ENCODE measurements at regions not wholly inside any gene's neighbourhood (a gene's known extent, or its start where the extent isn't known, plus 50 kb on each side); places are given as distances from the start of the nearest gene placed in this dataset.

DNA sequence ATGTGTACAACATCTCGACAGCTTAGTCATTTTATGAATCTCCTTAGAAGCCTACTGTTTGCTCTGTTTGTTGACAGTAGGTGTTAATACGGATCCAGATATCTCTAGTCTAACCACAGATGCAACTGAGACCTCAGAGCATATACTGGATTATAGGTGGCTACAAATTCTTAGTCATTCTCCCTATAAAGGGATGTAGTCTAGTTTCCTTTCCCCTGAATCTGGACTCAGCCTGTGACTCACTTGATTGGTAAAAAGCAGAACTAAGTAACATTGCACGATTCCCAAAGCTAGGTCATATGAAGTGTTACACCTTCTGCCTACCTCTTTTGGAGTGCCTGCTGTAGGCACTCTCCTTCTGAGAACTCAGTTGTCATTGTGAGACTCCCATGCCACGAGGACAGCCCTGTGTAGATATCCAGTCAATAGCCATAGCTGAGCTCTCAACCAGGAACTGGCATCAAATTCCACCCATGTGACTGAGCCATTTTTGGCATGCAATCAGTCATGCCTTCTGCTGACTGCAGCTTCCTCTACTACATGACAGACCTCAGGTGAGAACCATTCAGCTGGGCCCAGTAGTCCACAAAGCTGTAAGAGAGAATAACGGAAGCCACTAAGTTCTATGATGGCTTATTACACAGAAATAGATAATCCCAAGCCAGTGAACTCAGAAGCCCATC, 135.9 kb upstream of the CHRM3 start:
- no peaks in the 10 kb centered on the region for H3K27me3 ChIP-seq (ENCODE audit: control insufficient read depth, insufficient read depth, low read length)
- DNase-seq (ENCODE audit: low read depth), result no peak
- ChIA-PET CTCF (no interaction called here), POLR2A (no interaction called here)
- TF ChIP-seq, protein P1, sequence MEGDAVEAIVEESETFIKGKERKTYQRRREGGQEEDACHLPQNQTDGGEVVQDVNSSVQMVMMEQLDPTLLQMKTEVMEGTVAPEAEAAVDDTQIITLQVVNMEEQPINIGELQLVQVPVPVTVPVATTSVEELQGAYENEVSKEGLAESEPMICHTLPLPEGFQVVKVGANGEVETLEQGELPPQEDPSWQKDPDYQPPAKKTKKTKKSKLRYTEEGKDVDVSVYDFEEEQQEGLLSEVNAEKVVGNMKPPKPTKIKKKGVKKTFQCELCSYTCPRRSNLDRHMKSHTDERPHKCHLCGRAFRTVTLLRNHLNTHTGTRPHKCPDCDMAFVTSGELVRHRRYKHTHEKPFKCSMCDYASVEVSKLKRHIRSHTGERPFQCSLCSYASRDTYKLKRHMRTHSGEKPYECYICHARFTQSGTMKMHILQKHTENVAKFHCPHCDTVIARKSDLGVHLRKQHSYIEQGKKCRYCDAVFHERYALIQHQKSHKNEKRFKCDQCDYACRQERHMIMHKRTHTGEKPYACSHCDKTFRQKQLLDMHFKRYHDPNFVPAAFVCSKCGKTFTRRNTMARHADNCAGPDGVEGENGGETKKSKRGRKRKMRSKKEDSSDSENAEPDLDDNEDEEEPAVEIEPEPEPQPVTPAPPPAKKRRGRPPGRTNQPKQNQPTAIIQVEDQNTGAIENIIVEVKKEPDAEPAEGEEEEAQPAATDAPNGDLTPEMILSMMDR (IDR thresholded peaks at IDR 0.05; ENCODE audit: insufficient read depth, low read depth, low read length), result no peak
- H3K36me3 ChIP-seq (ENCODE audit: control insufficient read depth, insufficient read depth, low read length), result no peaks in the 10 kb centered on the region
- H3K4me3 ChIP-seq (ENCODE audit: low read depth, low read length), result no peak overlapping the region

DNA sequence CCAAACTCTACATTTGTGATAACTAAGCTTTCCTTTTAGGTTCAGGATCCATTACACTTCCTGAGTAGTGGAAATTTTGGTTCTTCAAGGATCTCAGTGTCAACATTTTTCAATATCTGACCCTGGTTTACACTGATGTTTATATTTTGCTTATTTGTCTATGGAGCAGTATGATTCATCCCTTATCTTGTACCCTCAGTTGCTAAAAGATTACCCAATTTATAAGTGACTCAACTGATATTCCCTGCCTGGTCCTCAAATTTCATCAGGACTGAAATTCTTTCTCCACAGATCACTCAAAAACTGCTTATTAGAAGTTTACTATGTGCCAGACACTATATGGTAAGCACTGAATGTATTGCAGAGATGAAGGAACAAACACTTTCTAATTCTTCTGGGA, 139.1 kb upstream of the CHRM3 start:
- TF ChIP-seq, protein P1 (IDR thresholded peaks at IDR 0.05; ENCODE audit: insufficient read depth, low read depth, low read length), result no peak
- POLR2A ChIA-PET, result no interaction called here
- Histone ChIP-seq H3K4me3 (ENCODE audit: low read depth, low read length) (no peak overlapping the region), H3K36me3 (ENCODE audit: control insufficient read depth, insufficient read depth, low read length) (no peaks in the 10 kb centered on the region), H3K27me3 (ENCODE audit: control insufficient read depth, insufficient read depth, low read length) (no peaks in the 10 kb centered on the region)
- CTCF ChIA-PET, result no interaction called here
- no peak for DNase-seq (ENCODE audit: low read depth)

DNA sequence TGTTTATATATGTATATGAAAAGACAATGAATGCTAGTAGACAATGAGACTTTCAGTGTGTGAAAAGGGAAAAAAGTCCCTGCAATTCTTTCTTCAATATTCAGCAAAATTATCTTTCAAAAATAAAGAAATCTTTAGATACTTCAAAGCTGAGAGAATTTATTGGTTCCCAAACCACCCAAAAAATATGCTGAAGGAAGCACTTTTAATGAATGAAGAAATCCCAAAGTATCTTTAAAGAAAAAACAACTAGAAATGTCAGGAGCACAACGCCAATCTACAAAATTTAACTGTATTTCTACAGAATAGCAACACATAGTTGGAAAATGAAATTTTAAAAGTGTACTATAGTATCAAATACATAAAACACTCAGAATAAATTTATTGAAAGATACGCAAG, 142.3 kb upstream of the CHRM3 start:
- TF ChIP-seq, protein P1 (IDR thresholded peaks at IDR 0.05; ENCODE audit: insufficient read depth, low read depth, low read length), result no peak
- no peak for DNase-seq (ENCODE audit: low read depth)
- H3K36me3 ChIP-seq (ENCODE audit: control insufficient read depth, insufficient read depth, low read length), result no peaks in the 10 kb centered on the region
- no peaks in the 10 kb centered on the region for H3K27me3 ChIP-seq (ENCODE audit: control insufficient read depth, insufficient read depth, low read length)
- ChIA-PET POLR2A (no interaction called here), CTCF (no interaction called here)
- H3K4me3 ChIP-seq (ENCODE audit: low read depth, low read length), result no peak overlapping the region

DNA sequence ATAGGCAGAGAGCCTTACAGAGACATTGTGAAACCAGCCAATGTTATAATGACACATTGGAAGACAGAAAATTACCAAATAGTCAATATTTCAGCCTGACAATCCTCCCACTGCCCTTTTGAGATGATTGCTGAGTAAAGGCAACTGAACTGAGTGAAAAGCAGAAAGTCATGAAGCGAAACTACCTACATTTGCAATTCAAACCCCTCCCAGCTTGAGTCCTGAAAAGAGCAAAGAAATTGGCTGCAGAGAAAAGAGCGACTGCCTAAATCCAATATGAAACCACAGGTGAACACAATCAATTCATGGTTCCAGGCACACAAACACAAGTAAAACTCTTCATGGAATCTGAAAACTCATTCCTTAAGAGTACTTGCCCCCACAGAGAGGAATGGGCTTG, 143.4 kb upstream of the CHRM3 start:
- ChIA-PET POLR2A (no interaction called here), CTCF (no interaction called here)
- Histone ChIP-seq H3K36me3 (ENCODE audit: control insufficient read depth, insufficient read depth, low read length) (no peaks in the 10 kb centered on the region), H3K4me3 (ENCODE audit: low read depth, low read length) (no peak overlapping the region), H3K27me3 (ENCODE audit: control insufficient read depth, insufficient read depth, low read length) (no peaks in the 10 kb centered on the region)
- TF ChIP-seq, protein P1 (IDR thresholded peaks at IDR 0.05; ENCODE audit: insufficient read depth, low read depth, low read length), result no peak
- no peak for DNase-seq (ENCODE audit: low read depth)

DNA sequence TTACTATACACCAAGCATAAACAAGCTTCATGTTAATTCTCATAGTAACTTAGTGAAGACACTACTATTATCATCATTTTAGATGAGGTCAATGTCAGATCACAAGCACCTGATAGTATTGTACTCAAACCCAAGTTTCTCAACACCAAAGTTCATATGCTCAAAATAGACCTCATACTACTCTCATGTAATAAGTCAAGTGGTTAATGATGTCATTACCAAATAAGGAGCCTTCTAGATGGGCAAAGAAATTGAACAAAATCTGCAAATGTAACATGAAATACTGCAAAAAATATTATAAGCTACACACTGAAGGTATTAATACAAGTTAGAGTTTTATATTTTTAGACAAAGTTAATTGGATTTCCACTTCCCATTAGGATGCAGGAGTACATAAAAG, 144.0 kb upstream of the CHRM3 start:
- TF ChIP-seq, protein P1 (IDR thresholded peaks at IDR 0.05; ENCODE audit: insufficient read depth, low read depth, low read length), result no peak
- no peak for DNase-seq (ENCODE audit: low read depth)
- Histone ChIP-seq H3K36me3 (ENCODE audit: control insufficient read depth, insufficient read depth, low read length) (no peaks in the 10 kb centered on the region), H3K4me3 (ENCODE audit: low read depth, low read length) (no peak overlapping the region), H3K27me3 (ENCODE audit: control insufficient read depth, insufficient read depth, low read length) (no peaks in the 10 kb centered on the region)
- ChIA-PET POLR2A (no interaction called here), CTCF (no interaction called here)

Data from BJ (cell line).